Esophagus muscularis mucosa (tissue), 4 donors: ENCODE measurements at regions not wholly inside any gene's neighbourhood (a gene's known extent, or its start where the extent isn't known, plus 50 kb on each side); places are given as distances from the start of the nearest gene placed in this dataset.

Source experiments
- CTCF ChIP-seq, 3 experiments: fragments of 200-600 bp in 2 of 3; fragments of 450-650 bp in 1 of 3; sonication (generic) in 2 of 3; IDR thresholded peaks; one replicate each; pipeline ENCODE4 v1.5.1; 2017 to 2019; ENCODE audit warnings: antibody characterized with exemption in 3 of 3, mild to moderate bottlenecking in 2 of 3, moderate library complexity in 1 of 3
- EP300 ChIP-seq: sonication (generic); formaldehyde crosslinking; IDR thresholded peaks from one replicate; pipeline ENCODE4 v1.6.1; 2017; ENCODE audit warnings: antibody characterized with exemption
- POLR2A ChIP-seq: fragments of 450-650 bp; IDR thresholded peaks from one replicate; pipeline ENCODE4 v1.6.1; 2017; ENCODE audit warnings: antibody characterized with exemption, moderate library complexity, mild to moderate bottlenecking, low read depth
- POLR2AphosphoS5 ChIP-seq, 2 donors: sonication (generic); formaldehyde crosslinking; IDR thresholded peaks; one replicate each; pipeline ENCODE4 v1.6.1; 2017; ENCODE audit warnings: antibody characterized with exemption in 2 of 2

GRCh38 chr16:5378531-5378930, 280.9 kb upstream of the EEF2KMT start:
- TF ChIP-seq CTCF (IDR thresholded peaks at IDR 0.05): no peak
- no peak for TF ChIP-seq POLR2A
- no peak for TF ChIP-seq POLR2AphosphoS5 (IDR thresholded peaks at IDR 0.05)
- TF ChIP-seq EP300: no peak
